ENCODE measurements at regions not wholly inside any gene's neighbourhood (a gene's known extent, or its start where the extent isn't known, plus 50 kb on each side); places are given as distances from the start of the nearest gene placed in this dataset.

DNA sequence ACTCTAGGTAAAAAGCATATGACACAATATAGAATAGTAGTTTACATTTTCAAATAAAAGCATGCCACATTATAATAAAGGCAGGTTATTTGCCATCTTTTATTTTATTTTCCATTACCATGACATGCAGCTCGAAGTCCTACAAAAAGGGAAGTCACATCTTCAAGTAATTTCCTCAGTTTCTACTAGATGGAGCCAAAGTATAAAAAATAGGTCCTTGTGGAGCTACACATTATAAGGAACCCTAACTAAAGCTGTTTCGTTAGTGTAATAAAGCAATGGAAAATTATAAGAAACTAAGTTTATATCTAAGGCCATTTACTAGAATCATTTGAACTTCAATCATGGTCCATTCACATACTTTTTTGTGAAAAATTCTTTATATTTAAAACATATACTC lies 674.5 kb downstream of the KCNJ3 start:
- no peaks in the 10 kb centered on the region for H3K36me3 ChIP-seq (replicated peaks in 1 of 2; ENCODE audit: control insufficient read depth in 1 of 2, insufficient read depth in 2 of 2, low read length in 1 of 2)
- H3K9me2 ChIP-seq: no peaks in the 10 kb centered on the region
- no peaks in the 10 kb centered on the region for H3K4me1 ChIP-seq (ENCODE audit: control insufficient read depth in 1 of 2, insufficient read depth in 2 of 2, low read depth in 1 of 2, low read length in 1 of 2)
- no peak overlapping the region for H3K9ac ChIP-seq
- no peak overlapping the region for H3K4me2 ChIP-seq
- no peaks in the 10 kb centered on the region for H4K20me1 ChIP-seq (ENCODE audit: insufficient read depth)
- no peak overlapping the region for H2AFZ ChIP-seq (ENCODE audit: low read depth)
- no peak overlapping the region for H3K27ac ChIP-seq (ENCODE audit: low read depth in 2 of 2, low read length in 1 of 2)
- DNase-seq: no peak
- TF ChIP-seq, protein P1, sequence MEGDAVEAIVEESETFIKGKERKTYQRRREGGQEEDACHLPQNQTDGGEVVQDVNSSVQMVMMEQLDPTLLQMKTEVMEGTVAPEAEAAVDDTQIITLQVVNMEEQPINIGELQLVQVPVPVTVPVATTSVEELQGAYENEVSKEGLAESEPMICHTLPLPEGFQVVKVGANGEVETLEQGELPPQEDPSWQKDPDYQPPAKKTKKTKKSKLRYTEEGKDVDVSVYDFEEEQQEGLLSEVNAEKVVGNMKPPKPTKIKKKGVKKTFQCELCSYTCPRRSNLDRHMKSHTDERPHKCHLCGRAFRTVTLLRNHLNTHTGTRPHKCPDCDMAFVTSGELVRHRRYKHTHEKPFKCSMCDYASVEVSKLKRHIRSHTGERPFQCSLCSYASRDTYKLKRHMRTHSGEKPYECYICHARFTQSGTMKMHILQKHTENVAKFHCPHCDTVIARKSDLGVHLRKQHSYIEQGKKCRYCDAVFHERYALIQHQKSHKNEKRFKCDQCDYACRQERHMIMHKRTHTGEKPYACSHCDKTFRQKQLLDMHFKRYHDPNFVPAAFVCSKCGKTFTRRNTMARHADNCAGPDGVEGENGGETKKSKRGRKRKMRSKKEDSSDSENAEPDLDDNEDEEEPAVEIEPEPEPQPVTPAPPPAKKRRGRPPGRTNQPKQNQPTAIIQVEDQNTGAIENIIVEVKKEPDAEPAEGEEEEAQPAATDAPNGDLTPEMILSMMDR (IDR thresholded peaks at IDR 0.05): peak; percentile 46
- TF ChIP-seq RCOR1 (IDR thresholded peaks at IDR 0.05; ENCODE audit: low read length) (no peak), FOXM1 (IDR thresholded peaks at IDR 0.05; ENCODE audit: low read depth) (no peak), TCF12 (IDR thresholded peaks at IDR 0.05) (no peak), RAD21 (IDR thresholded peaks at IDR 0.05; ENCODE audit: low read length) (peak; percentile 43)
- ChIA-PET CTCF (interaction anchor here (1.0 to 1.6 kb wide), 5 partner anchors 11 to 1930 kb away, joined by 3 to 5 read pairs (median 4); no protein-coding TSS in a partner anchor), POLR2A (no interaction called here)
- H3K9me3 ChIP-seq: no peaks in the 10 kb centered on the region
- no peaks in the 10 kb centered on the region for H3F3A ChIP-seq (replicated peaks; ENCODE audit: insufficient read depth)
- WGBS (ENCODE audit: low lambda C conversion rate): 1% methylated on average over 2 of the region's 2 CpGs
- no peak overlapping the region; a peak in 1 of 4 replicates for H3K4me3 ChIP-seq (ENCODE audit: low read depth in 2 of 2, low read length in 1 of 2)
- no peaks in the 10 kb centered on the region for H3K79me2 ChIP-seq (ENCODE audit: insufficient read depth)
- no peaks in the 10 kb centered on the region for H3K27me3 ChIP-seq (ENCODE audit: insufficient read depth)

DNA sequence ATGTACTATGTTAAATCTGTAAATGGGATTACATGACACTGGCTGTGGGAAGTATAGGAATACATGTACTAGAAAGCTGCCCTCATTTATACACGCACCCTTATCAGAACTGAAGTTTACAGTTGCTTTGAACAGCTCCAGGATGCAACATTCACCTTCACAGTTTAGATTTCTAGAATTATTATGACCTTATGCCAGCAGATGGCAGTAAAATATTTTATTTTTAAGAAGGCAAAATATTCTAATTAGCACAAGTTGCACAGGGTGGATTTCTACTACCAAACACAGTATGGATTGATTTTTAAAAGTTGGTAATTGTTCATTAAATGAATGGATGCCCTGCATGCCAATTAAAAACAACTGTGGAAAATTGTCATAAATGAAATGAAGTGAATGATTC lies 670.4 kb downstream of the KCNJ3 start:
- ChIA-PET POLR2A (no interaction called here), CTCF (interaction anchor here (0.6 to 1.5 kb wide), 5 partner anchors 8 to 1825 kb away, joined by 3 to 8 read pairs (median 4); no protein-coding TSS in a partner anchor)
- Histone ChIP-seq H3K79me2 (ENCODE audit: insufficient read depth) (no peaks in the 10 kb centered on the region), H3K9me3 (no peaks in the 10 kb centered on the region), H3K36me3 (replicated peaks in 1 of 2; ENCODE audit: control insufficient read depth in 1 of 2, insufficient read depth in 2 of 2, low read length in 1 of 2) (no peaks in the 10 kb centered on the region), H3F3A (replicated peaks; ENCODE audit: insufficient read depth) (no peaks in the 10 kb centered on the region), H3K4me3 (ENCODE audit: low read depth in 2 of 2, low read length in 1 of 2) (no peak overlapping the region), H3K27ac (ENCODE audit: low read depth in 2 of 2, low read length in 1 of 2) (no peak overlapping the region), H3K9me2 (no peaks in the 10 kb centered on the region; the same call in 1 of the 2 replicates), H3K27me3 (ENCODE audit: insufficient read depth) (peaks cover 3% of the 10 kb centered on the region; the same call in 1 of the 2 replicates), H3K9ac (no peak overlapping the region), H3K4me1 (ENCODE audit: control insufficient read depth in 1 of 2, insufficient read depth in 2 of 2, low read depth in 1 of 2, low read length in 1 of 2) (no peaks in the 10 kb centered on the region), H4K20me1 (ENCODE audit: insufficient read depth) (no peaks in the 10 kb centered on the region), H2AFZ (ENCODE audit: low read depth) (no peak overlapping the region), H3K4me2 (no peak overlapping the region)
- WGBS (ENCODE audit: low lambda C conversion rate): 0% methylated on average over 1 of the region's 1 CpG
- DNase-seq: no peak
- TF ChIP-seq, protein P1 (IDR thresholded peaks at IDR 0.05): peak; percentile 58
- no peak for TF ChIP-seq SMC3 (IDR thresholded peaks at IDR 0.05; ENCODE audit: low read depth, low read length)
- no peak for TF ChIP-seq TAF1 (IDR thresholded peaks at IDR 0.05; ENCODE audit: borderline replicate concordance, low read depth, low read length)
- TF ChIP-seq GABPA (IDR thresholded peaks at IDR 0.05; ENCODE audit: low read depth): no peak
- peak; percentile 47 for TF ChIP-seq RAD21 (IDR thresholded peaks at IDR 0.05; ENCODE audit: low read length)
- TF ChIP-seq FOXM1 (IDR thresholded peaks at IDR 0.05; ENCODE audit: low read depth): no peak
- TF ChIP-seq JUND (IDR thresholded peaks at IDR 0.05): no peak
- TF ChIP-seq FOXJ3 (CRISPR knock-in tag; IDR thresholded peaks at IDR 0.05): no peak
- TF ChIP-seq, protein P2, sequence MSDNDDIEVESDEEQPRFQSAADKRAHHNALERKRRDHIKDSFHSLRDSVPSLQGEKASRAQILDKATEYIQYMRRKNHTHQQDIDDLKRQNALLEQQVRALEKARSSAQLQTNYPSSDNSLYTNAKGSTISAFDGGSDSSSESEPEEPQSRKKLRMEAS (IDR thresholded peaks at IDR 0.05; ENCODE audit: low read depth): no peak
- no peak for TF ChIP-seq EP300 (IDR thresholded peaks at IDR 0.05; ENCODE audit: borderline replicate concordance in 1 of 2, low read depth in 1 of 2, low read length in 1 of 2)
- no peak for TF ChIP-seq ELF1 (IDR thresholded peaks at IDR 0.05)
